ENCODE measurements at regions not wholly inside any gene's neighbourhood (a gene's known extent, or its start where the extent isn't known, plus 50 kb on each side); places are given as distances from the start of the nearest gene placed in this dataset.

- no peak for DNase-seq (ENCODE audit: low read depth)
- TF ChIP-seq POLR2A (IDR thresholded peaks at IDR 0.05; ENCODE audit: extremely low read depth, insufficient read length) (no peak), MAX (IDR thresholded peaks at IDR 0.05; ENCODE audit: low read depth, low read length) (no peak), MYC (IDR thresholded peaks at IDR 0.05; ENCODE audit: low read depth, low read length) (no peak)
- TF ChIP-seq, protein P1, sequence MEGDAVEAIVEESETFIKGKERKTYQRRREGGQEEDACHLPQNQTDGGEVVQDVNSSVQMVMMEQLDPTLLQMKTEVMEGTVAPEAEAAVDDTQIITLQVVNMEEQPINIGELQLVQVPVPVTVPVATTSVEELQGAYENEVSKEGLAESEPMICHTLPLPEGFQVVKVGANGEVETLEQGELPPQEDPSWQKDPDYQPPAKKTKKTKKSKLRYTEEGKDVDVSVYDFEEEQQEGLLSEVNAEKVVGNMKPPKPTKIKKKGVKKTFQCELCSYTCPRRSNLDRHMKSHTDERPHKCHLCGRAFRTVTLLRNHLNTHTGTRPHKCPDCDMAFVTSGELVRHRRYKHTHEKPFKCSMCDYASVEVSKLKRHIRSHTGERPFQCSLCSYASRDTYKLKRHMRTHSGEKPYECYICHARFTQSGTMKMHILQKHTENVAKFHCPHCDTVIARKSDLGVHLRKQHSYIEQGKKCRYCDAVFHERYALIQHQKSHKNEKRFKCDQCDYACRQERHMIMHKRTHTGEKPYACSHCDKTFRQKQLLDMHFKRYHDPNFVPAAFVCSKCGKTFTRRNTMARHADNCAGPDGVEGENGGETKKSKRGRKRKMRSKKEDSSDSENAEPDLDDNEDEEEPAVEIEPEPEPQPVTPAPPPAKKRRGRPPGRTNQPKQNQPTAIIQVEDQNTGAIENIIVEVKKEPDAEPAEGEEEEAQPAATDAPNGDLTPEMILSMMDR (IDR thresholded peaks at IDR 0.05; ENCODE audit: low read depth, low read length): no peak
Measured at GRCh38 chr15:81471151-81471550, 97.1 kb upstream of the TMC3 start.

GRCh38 chr15:81469154-81469553 lies 95.1 kb upstream of the TMC3 start:
- no peak overlapping the region for H3K4me3 ChIP-seq (ENCODE audit: low read depth, low read length)
- no peak for DNase-seq (ENCODE audit: low read depth)
- no peak for TF ChIP-seq MAX (IDR thresholded peaks at IDR 0.05; ENCODE audit: low read depth, low read length)
- no peak for TF ChIP-seq MYC (IDR thresholded peaks at IDR 0.05; ENCODE audit: low read depth, low read length)
- TF ChIP-seq, protein P1 (IDR thresholded peaks at IDR 0.05; ENCODE audit: low read depth, low read length): no peak
- no peak for TF ChIP-seq POLR2A (IDR thresholded peaks at IDR 0.05; ENCODE audit: extremely low read depth, insufficient read length)

More at GRCh38 chr15:81471151-81471550, 97.1 kb upstream of the TMC3 start:
- no peak overlapping the region for H3K4me3 ChIP-seq (ENCODE audit: low read depth, low read length)

DNA sequence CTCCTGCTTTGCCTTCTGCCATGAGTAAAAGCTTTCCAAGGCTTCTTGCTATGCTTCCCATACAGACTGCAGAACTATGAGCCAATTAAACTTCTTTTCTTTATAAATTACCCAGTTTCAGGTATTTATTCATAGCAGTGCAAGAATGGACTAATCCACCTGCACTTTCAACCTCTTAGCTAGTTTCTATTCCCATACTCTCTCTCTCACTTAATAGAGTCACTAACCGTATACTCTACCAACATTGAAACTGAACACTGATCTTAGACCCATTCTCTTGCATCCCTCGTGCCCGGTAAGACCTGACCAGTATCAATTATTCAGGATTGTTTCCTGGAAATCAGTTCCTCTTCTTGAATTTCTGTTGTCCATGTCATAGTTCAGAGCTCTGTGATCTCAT lies 92.7 kb upstream of the TMC3 start:
- DNase-seq (ENCODE audit: low read depth): no peak
- TF ChIP-seq, protein P1 (IDR thresholded peaks at IDR 0.05; ENCODE audit: low read depth, low read length): no peak
- TF ChIP-seq MYC (IDR thresholded peaks at IDR 0.05; ENCODE audit: low read depth, low read length) (no peak), POLR2A (IDR thresholded peaks at IDR 0.05; ENCODE audit: extremely low read depth, insufficient read length) (no peak), MAX (IDR thresholded peaks at IDR 0.05; ENCODE audit: low read depth, low read length) (no peak)
- no peak overlapping the region for H3K4me3 ChIP-seq (ENCODE audit: low read depth, low read length)

GRCh38 chr15:81454024-81454423 lies 80.0 kb upstream of the TMC3 start:
- no peak for DNase-seq (ENCODE audit: low read depth)
- no peak overlapping the region for H3K4me3 ChIP-seq (ENCODE audit: low read depth, low read length)
- TF ChIP-seq, protein P1 (IDR thresholded peaks at IDR 0.05; ENCODE audit: low read depth, low read length): no peak
- TF ChIP-seq MAX (IDR thresholded peaks at IDR 0.05; ENCODE audit: low read depth, low read length): no peak
- TF ChIP-seq POLR2A (IDR thresholded peaks at IDR 0.05; ENCODE audit: extremely low read depth, insufficient read length): no peak
- TF ChIP-seq MYC (IDR thresholded peaks at IDR 0.05; ENCODE audit: low read depth, low read length): no peak

DNA sequence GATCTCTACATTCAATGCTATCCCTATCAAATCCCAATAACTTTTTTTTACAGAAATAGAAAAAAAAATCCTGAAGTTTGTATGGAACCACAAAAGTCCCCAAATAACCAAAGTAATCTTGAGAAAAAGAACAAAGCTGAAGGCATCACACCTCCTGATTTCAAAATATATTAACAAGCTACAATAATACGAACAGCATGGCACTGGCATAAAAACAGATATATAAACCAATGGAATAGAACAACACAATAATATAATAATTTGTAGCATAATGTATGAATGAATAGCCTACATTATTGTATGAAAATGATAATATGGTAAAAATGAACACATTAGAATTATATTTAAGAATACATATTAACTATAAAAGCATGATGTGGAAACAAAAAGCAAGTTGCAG lies 76.7 kb upstream of the TMC3 start:
- TF ChIP-seq, protein P1 (IDR thresholded peaks at IDR 0.05; ENCODE audit: low read depth, low read length): no peak
- TF ChIP-seq MAX (IDR thresholded peaks at IDR 0.05; ENCODE audit: low read depth, low read length) (no peak), POLR2A (IDR thresholded peaks at IDR 0.05; ENCODE audit: extremely low read depth, insufficient read length) (no peak), MYC (IDR thresholded peaks at IDR 0.05; ENCODE audit: low read depth, low read length) (no peak)

More for the DNA sequence above, 76.7 kb upstream of the TMC3 start:
- H3K4me3 ChIP-seq (ENCODE audit: low read depth, low read length): no peak overlapping the region
- DNase-seq (ENCODE audit: low read depth): no peak

Measured in NB4 (cell line).